Kidney (tissue), 13 donors: ENCODE measurements at regions not wholly inside any gene's neighbourhood (a gene's known extent, or its start where the extent isn't known, plus 50 kb on each side); places are given as distances from the start of the nearest gene placed in this dataset.

Source experiments
- DNase-seq, 5 donors: peaks; one replicate each; pipeline ENCODE4 v3.0.0-alpha.2; 2013 to 2020
- FAIRE-seq: peaks from 2 replicates; lab custom pipeline; 2012; peaks lifted over from hg19 to GRCh38; lab: Jason Lieb, UNC
- H3K27ac ChIP-seq, 2 donors: one replicate each; pipeline ENCODE4 v1.7.0; 2013; ENCODE audit warnings: low read depth in 2 of 2, low read length in 2 of 2, inconsistent platforms in 1 of 2
- H3K27me3 ChIP-seq: one replicate; pipeline ENCODE4 v1.7.1; 2013; ENCODE audit warnings: low read length, inconsistent platforms; ENCODE audit not compliant: control insufficient read depth, insufficient read depth
- H3K36me3 ChIP-seq, 3 donors: one replicate each; pipeline versions ENCODE4 v1.7.0 to v1.7.1; 2013; ENCODE audit warnings: low read length in 3 of 3, control low read depth in 1 of 3, inconsistent platforms in 1 of 3; ENCODE audit not compliant: insufficient read depth in 3 of 3, control insufficient read depth in 2 of 3
- H3K4me1 ChIP-seq, 3 donors: one replicate each; pipeline versions ENCODE4 v1.7.0 to v1.7.1; 2013; ENCODE audit warnings: low read length in 3 of 3, inconsistent platforms in 1 of 3, low read depth in 1 of 3; ENCODE audit not compliant: control insufficient read depth in 2 of 3, insufficient read depth in 2 of 3
- H3K4me3 ChIP-seq, 3 donors: one replicate each; pipeline versions ENCODE4 v1.7.0 to v1.8.1; 2013; ENCODE audit warnings: low read length in 3 of 3, control low read depth in 1 of 3, inconsistent platforms in 1 of 3
- H3K9ac ChIP-seq, 3 donors: one replicate each; pipeline versions ENCODE4 v1.7.0 to v1.7.1; 2013; ENCODE audit warnings: low read length in 3 of 3, control low read depth in 1 of 3, inconsistent platforms in 1 of 3
- H3K9me3 ChIP-seq, 3 donors: one replicate each; pipeline versions ENCODE4 v1.7.0 to v1.7.1; 2013; ENCODE audit warnings: low read length in 3 of 3, control low read depth in 1 of 3, inconsistent platforms in 1 of 3; ENCODE audit not compliant: control insufficient read depth in 2 of 3, insufficient read depth in 1 of 3
- intact Hi-C: fragments of 100-400 bp; cut with DNase I; formaldehyde crosslinking; loops from one replicate; pipeline ENCODE4 v1.11.1; 2022
- TF ChIP-seq, protein P1 (sequence below): IDR thresholded peaks from 3 replicates; pipeline ENCODE4 v1.5.1; 2012; ENCODE audit warnings: mild to moderate bottlenecking, moderate library complexity, borderline replicate concordance; ENCODE audit not compliant: insufficient read depth; ENCODE audit errors: extremely low read depth
- donor health status: control.
- donor health status: control.
- donor health status: control.
- donor health status: control.
- donor health status: control.
- donor health status: DM: yes; HTN: yes; CAD: no.
- donor health status: Normal renal cell carcinoma (clear cell type).

DNA sequence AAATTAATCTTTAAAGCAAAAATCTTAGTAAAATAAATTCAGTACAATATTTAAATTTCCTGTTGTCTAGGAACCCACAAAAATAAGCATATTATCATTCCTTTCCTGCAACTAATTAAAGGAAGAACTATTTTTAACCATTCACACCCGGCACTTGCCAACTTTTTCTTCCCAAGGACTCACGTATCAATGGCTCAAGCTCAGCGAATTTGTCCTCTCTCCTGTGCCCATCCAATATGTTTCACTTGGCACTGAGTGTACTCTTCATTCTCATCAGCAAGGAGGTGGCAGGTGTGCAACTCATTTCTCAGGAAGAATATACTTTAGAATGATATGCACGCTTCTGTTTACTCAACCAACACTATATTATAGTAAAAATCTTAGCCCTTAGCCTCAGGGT, 419.4 kb downstream of the C6orf118 start:
- Histone ChIP-seq H3K9me3 (no peaks in the 10 kb centered on the region), H3K27ac (no peak overlapping the region), H3K4me3 (no peak overlapping the region), H3K36me3 (no peaks in the 10 kb centered on the region), H3K27me3 (no peaks in the 10 kb centered on the region), H3K4me1 (no peaks in the 10 kb centered on the region), H3K9ac (no peak overlapping the region)
- FAIRE-seq (no peak), DNase-seq (no peak)
- TF ChIP-seq, protein P1, sequence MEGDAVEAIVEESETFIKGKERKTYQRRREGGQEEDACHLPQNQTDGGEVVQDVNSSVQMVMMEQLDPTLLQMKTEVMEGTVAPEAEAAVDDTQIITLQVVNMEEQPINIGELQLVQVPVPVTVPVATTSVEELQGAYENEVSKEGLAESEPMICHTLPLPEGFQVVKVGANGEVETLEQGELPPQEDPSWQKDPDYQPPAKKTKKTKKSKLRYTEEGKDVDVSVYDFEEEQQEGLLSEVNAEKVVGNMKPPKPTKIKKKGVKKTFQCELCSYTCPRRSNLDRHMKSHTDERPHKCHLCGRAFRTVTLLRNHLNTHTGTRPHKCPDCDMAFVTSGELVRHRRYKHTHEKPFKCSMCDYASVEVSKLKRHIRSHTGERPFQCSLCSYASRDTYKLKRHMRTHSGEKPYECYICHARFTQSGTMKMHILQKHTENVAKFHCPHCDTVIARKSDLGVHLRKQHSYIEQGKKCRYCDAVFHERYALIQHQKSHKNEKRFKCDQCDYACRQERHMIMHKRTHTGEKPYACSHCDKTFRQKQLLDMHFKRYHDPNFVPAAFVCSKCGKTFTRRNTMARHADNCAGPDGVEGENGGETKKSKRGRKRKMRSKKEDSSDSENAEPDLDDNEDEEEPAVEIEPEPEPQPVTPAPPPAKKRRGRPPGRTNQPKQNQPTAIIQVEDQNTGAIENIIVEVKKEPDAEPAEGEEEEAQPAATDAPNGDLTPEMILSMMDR = no peak
- intact Hi-C loops = no loop called here

DNA sequence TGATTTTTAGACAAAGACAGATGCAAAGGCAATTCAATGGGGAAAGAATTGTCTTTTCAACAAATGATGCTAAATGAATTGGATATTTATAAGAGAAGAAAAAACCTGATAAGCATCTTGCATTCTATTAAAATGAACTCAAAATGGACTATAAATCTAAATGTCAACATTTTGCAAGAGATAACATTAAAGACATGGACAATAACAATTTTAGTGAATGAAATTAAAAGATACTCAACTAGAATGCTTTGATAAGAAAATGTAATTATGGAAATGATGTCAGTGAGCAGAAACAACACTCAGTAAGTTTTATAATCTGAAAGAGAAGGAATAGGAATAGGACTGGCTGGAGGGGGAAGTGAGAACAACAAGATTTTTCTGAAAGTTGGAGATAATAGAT, 421.7 kb downstream of the C6orf118 start:
- DNase-seq (no peak), FAIRE-seq (no peak)
- Histone ChIP-seq H3K9me3 (no peaks in the 10 kb centered on the region), H3K4me3 (no peak overlapping the region), H3K27me3 (no peaks in the 10 kb centered on the region), H3K9ac (no peak overlapping the region), H3K36me3 (no peaks in the 10 kb centered on the region), H3K4me1 (no peaks in the 10 kb centered on the region), H3K27ac (no peak overlapping the region)
- TF ChIP-seq, protein P1 = no peak
- intact Hi-C loops = no loop called here

DNA sequence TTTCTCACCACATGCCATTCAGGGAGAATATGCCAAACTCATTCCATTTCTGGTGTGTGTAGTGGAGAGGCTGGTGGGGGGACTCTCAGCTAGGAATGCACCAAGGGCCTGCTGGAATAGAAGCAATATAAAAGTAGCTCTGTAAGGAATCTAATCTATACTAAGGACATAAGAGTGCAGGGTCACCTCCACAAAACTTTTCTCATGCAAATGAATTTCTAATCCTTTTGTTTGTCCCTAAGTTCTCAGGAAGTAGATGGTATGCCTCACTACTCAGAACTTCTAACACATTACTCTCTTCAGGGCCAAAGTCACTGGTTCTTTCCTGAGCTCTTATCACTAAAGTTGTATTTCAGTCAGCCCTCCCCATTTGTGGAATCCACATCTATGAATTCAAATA, 427.2 kb downstream of the C6orf118 start:
- H3K27me3 ChIP-seq = no peaks in the 10 kb centered on the region
- no peaks in the 10 kb centered on the region for H3K36me3 ChIP-seq
- intact Hi-C loops = no loop called here
- FAIRE-seq (no peak), DNase-seq (no peak)
- H3K27ac ChIP-seq = no peak overlapping the region
- H3K9ac ChIP-seq = no peak overlapping the region
- H3K4me3 ChIP-seq = no peak overlapping the region
- TF ChIP-seq, protein P1 = no peak
- no peaks in the 10 kb centered on the region for H3K4me1 ChIP-seq
- H3K9me3 ChIP-seq = no peaks in the 10 kb centered on the region

DNA sequence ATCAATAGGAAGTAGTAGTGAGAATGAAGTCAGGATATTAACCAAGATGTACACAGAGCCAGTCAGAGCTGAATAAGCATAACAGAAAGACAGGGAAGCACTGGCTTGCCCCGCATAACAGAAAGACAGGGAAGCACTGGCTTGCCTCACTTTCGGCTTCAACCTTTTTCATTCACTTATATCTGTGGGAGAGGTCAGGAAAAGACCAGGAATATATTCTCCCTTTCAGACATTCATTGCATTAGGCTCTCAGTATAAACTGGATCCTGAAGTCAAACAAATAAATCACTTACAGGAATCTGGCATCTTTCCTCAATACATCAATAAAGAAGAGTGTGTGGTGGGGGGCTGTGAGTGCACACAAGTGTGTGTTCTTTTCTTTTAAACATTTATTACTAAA, 437.6 kb downstream of the C6orf118 start:
- H3K4me1 ChIP-seq = no peaks in the 10 kb centered on the region
- no peak overlapping the region for H3K27ac ChIP-seq
- TF ChIP-seq, protein P1 = no peak
- no peaks in the 10 kb centered on the region for H3K36me3 ChIP-seq
- H3K9ac ChIP-seq = no peak overlapping the region
- no peaks in the 10 kb centered on the region for H3K27me3 ChIP-seq
- H3K4me3 ChIP-seq = no peak overlapping the region
- intact Hi-C loops = no loop called here
- FAIRE-seq (no peak), DNase-seq (no peak)
- no peaks in the 10 kb centered on the region for H3K9me3 ChIP-seq
